ENCODE measurements at regions not wholly inside any gene's neighbourhood (a gene's known extent, or its start where the extent isn't known, plus 50 kb on each side); places are given as distances from the start of the nearest gene placed in this dataset.
A peak's percentile ranks its signal among the peaks of the same experiment; 100 is the strongest.

DNA sequence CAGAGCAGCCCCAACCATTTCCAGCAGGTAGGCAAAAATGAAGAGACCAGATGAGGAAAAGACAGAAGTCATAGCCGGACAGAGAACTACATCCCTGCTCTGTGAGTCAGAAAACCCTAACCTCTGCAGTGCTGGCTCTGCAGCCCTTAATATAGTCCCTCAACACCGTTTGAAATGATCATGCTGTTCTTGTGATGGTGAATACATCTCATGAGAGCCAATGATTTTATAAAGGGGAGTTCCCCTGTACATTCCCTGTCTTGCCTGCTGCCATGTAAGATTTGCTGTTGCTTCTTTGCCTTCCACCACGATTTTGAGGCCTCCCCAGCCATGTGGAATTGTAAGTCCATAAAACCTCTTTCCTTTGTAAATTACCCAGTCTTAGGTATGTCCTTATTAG, 216.8 kb upstream of the RFX3 start:
- no peak overlapping the region for H3K27ac ChIP-seq (ENCODE audit: low read depth, low read length)
- H3K79me2 ChIP-seq (ENCODE audit: insufficient read depth, low read length) = no peaks in the 10 kb centered on the region
- DNase-seq (ENCODE audit: low read depth) = no peak
- H3K27me3 ChIP-seq (ENCODE audit: insufficient read depth, low read length) = no peaks in the 10 kb centered on the region
- H3K4me1 ChIP-seq (ENCODE audit: insufficient read depth, low read length) = peaks cover 20% of the 10 kb centered on the region
- H3K9me3 Mint-ChIP-seq (ENCODE audit: unreplicated experiment) = no peaks in the 10 kb centered on the region
- no peaks in the 10 kb centered on the region for H3K9me3 ChIP-seq (ENCODE audit: insufficient read depth, low read depth, low read length)
- H4K20me1 ChIP-seq (ENCODE audit: insufficient read depth, low read length) = no peaks in the 10 kb centered on the region
- FAIRE-seq = no peak
- TF ChIP-seq, protein P1, sequence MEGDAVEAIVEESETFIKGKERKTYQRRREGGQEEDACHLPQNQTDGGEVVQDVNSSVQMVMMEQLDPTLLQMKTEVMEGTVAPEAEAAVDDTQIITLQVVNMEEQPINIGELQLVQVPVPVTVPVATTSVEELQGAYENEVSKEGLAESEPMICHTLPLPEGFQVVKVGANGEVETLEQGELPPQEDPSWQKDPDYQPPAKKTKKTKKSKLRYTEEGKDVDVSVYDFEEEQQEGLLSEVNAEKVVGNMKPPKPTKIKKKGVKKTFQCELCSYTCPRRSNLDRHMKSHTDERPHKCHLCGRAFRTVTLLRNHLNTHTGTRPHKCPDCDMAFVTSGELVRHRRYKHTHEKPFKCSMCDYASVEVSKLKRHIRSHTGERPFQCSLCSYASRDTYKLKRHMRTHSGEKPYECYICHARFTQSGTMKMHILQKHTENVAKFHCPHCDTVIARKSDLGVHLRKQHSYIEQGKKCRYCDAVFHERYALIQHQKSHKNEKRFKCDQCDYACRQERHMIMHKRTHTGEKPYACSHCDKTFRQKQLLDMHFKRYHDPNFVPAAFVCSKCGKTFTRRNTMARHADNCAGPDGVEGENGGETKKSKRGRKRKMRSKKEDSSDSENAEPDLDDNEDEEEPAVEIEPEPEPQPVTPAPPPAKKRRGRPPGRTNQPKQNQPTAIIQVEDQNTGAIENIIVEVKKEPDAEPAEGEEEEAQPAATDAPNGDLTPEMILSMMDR (IDR thresholded peaks at IDR 0.05; ENCODE audit: insufficient read depth, low read depth, low read length) = no peak
- no peak for TF ChIP-seq EZH2 (IDR thresholded peaks at IDR 0.05; ENCODE audit: insufficient read depth, low read length)
- H3K4me3 Mint-ChIP-seq (ENCODE audit: unreplicated experiment) = no peak overlapping the region
- no peaks in the 10 kb centered on the region for H3K36me3 ChIP-seq (ENCODE audit: insufficient read depth, low read length)
- H3K9ac ChIP-seq (ENCODE audit: low read length) = no peak overlapping the region
- no peak overlapping the region for H3K4me3 ChIP-seq (ENCODE audit: insufficient read depth, low read depth, low read length)
- H3K27me3 Mint-ChIP-seq (ENCODE audit: low read depth, unreplicated experiment) = no peaks in the 10 kb centered on the region
- no peak overlapping the region for H3K4me2 ChIP-seq (ENCODE audit: low read length)
- H2AFZ ChIP-seq (ENCODE audit: low read depth, low read length) = no peak overlapping the region
- no peak overlapping the region for H3K27ac Mint-ChIP-seq (ENCODE audit: unreplicated experiment)
- H3K36me3 Mint-ChIP-seq (ENCODE audit: low read depth, unreplicated experiment) = no peaks in the 10 kb centered on the region
- H3K4me1 Mint-ChIP-seq (ENCODE audit: low read depth, unreplicated experiment) = peaks cover 27% of the 10 kb centered on the region

GRCh38 chr9:3741729-3742128, 215.9 kb upstream of the RFX3 start:
- peaks cover 21% of the 10 kb centered on the region for H3K4me1 Mint-ChIP-seq (ENCODE audit: low read depth, unreplicated experiment)
- no peak overlapping the region for H3K9ac ChIP-seq (ENCODE audit: low read length)
- H3K4me3 ChIP-seq (ENCODE audit: insufficient read depth, low read depth, low read length) = no peak overlapping the region
- no peaks in the 10 kb centered on the region for H3K27me3 Mint-ChIP-seq (ENCODE audit: low read depth, unreplicated experiment)
- H3K27ac Mint-ChIP-seq (ENCODE audit: unreplicated experiment) = no peak overlapping the region
- H2AFZ ChIP-seq (ENCODE audit: low read depth, low read length) = no peak overlapping the region
- no peaks in the 10 kb centered on the region for H3K9me3 ChIP-seq (ENCODE audit: insufficient read depth, low read depth, low read length)
- no peak overlapping the region for H3K4me3 Mint-ChIP-seq (ENCODE audit: unreplicated experiment)
- no peaks in the 10 kb centered on the region for H3K36me3 Mint-ChIP-seq (ENCODE audit: low read depth, unreplicated experiment)
- FAIRE-seq = no peak
- no peaks in the 10 kb centered on the region for H3K27me3 ChIP-seq (ENCODE audit: insufficient read depth, low read length)
- H3K4me1 ChIP-seq (ENCODE audit: insufficient read depth, low read length) = peaks cover 17% of the 10 kb centered on the region
- no peaks in the 10 kb centered on the region for H3K36me3 ChIP-seq (ENCODE audit: insufficient read depth, low read length)
- DNase-seq (ENCODE audit: low read depth) = no peak
- H3K9me3 Mint-ChIP-seq (ENCODE audit: unreplicated experiment) = no peaks in the 10 kb centered on the region
- no peaks in the 10 kb centered on the region for H4K20me1 ChIP-seq (ENCODE audit: insufficient read depth, low read length)
- TF ChIP-seq, protein P1 (IDR thresholded peaks at IDR 0.05; ENCODE audit: insufficient read depth, low read depth, low read length) = no peak
- TF ChIP-seq EZH2 (IDR thresholded peaks at IDR 0.05; ENCODE audit: insufficient read depth, low read length) = no peak
- H3K4me2 ChIP-seq (ENCODE audit: low read length) = no peak overlapping the region
- H3K27ac ChIP-seq (ENCODE audit: low read depth, low read length) = no peak overlapping the region
- no peaks in the 10 kb centered on the region for H3K79me2 ChIP-seq (ENCODE audit: insufficient read depth, low read length)

DNA sequence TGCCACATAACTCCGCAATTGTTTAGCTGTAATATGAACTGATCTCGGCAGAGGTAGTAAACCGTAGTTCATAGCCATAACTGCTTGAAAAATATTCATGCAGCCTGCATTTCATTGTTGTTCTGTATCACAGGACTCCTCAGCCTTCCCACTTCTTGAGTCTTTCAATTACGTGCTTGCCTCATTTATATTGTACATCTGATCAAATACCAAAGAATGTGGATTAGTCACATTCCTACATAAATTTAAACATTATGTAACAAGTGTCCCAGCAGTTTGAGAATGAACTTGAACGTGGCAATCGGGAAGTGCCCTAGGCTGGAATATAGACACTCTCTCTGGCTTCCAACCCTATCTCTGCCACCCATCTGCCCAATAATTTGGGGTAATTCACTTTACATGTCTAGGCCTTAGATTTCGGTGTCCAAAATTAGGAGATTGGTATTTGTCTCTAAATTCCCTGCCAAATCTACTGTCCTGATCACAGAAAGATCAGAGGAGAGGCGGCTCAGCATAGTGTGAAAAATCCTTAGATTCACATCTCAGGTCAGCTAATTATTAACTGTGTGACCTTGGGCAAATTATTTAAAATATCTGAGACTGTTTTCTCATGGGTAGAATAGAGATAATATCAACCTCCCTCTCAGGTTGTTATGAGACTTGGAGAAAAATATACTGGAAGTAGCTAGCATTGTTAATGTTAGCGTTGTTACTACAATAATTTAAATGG, 215.1 kb upstream of the RFX3 start:
- FAIRE-seq = no peak
- Mint-ChIP-seq H3K36me3 (ENCODE audit: low read depth, unreplicated experiment) (no peaks in the 10 kb centered on the region), H3K27ac (ENCODE audit: unreplicated experiment) (no peak overlapping the region), H3K4me1 (ENCODE audit: low read depth, unreplicated experiment) (peaks cover 12% of the 10 kb centered on the region), H3K27me3 (ENCODE audit: low read depth, unreplicated experiment) (no peaks in the 10 kb centered on the region), H3K4me3 (ENCODE audit: unreplicated experiment) (no peak overlapping the region), H3K9me3 (ENCODE audit: unreplicated experiment) (no peaks in the 10 kb centered on the region)
- H3K4me1 ChIP-seq (ENCODE audit: insufficient read depth, low read length) = peaks cover 10% of the 10 kb centered on the region
- no peaks in the 10 kb centered on the region for H3K9me3 ChIP-seq (ENCODE audit: insufficient read depth, low read depth, low read length)
- no peak for TF ChIP-seq EZH2 (IDR thresholded peaks at IDR 0.05; ENCODE audit: insufficient read depth, low read length)
- TF ChIP-seq, protein P1 (IDR thresholded peaks at IDR 0.05; ENCODE audit: insufficient read depth, low read depth, low read length) = no peak
- no peaks in the 10 kb centered on the region for H3K79me2 ChIP-seq (ENCODE audit: insufficient read depth, low read length)
- DNase-seq (ENCODE audit: low read depth) = peak; percentile 61
- H2AFZ ChIP-seq (ENCODE audit: low read depth, low read length) = peak overlapping the region; percentile 7
- H3K4me2 ChIP-seq (ENCODE audit: low read length) = peak overlapping the region; percentile 17
- H3K36me3 ChIP-seq (ENCODE audit: insufficient read depth, low read length) = no peaks in the 10 kb centered on the region
- no peaks in the 10 kb centered on the region for H4K20me1 ChIP-seq (ENCODE audit: insufficient read depth, low read length)
- H3K27ac ChIP-seq (ENCODE audit: low read depth, low read length) = no peak overlapping the region
- no peaks in the 10 kb centered on the region for H3K27me3 ChIP-seq (ENCODE audit: insufficient read depth, low read length)
- no peak overlapping the region for H3K9ac ChIP-seq (ENCODE audit: low read length)
- no peak overlapping the region for H3K4me3 ChIP-seq (ENCODE audit: insufficient read depth, low read depth, low read length)

Data from astrocyte (in vitro differentiated cells and primary cell).